Body of pancreas (tissue), 4 donors: ENCODE measurements at regions not wholly inside any gene's neighbourhood (a gene's known extent, or its start where the extent isn't known, plus 50 kb on each side); places are given as distances from the start of the nearest gene placed in this dataset.

Experiments used
- CTCF ChIP-seq, 7 experiments: fragments of 450-650 bp in 4 of 7; fragments of 200-600 bp in 3 of 7; sonication (generic) in 3 of 7; IDR thresholded peaks; one replicate each; pipeline ENCODE4 v1.5.1; 2016 to 2019; ENCODE audit warnings: antibody characterized with exemption in 7 of 7
- POLR2A ChIP-seq, 3 donors: fragments of 450-650 bp; IDR thresholded peaks; one replicate each; pipeline ENCODE4 v1.6.1; 2016; ENCODE audit warnings: antibody characterized with exemption in 3 of 3, mild to moderate bottlenecking in 2 of 3

GRCh38 chr10:16271571-16271970 is 165.2 kb upstream of the PTER start:
- TF ChIP-seq CTCF (IDR thresholded peaks at IDR 0.05) (no peak), POLR2A (IDR thresholded peaks at IDR 0.05) (no peak)
